Body of pancreas (tissue), 4 donors: ENCODE measurements at regions not wholly inside any gene's neighbourhood (a gene's known extent, or its start where the extent isn't known, plus 50 kb on each side); places are given as distances from the start of the nearest gene placed in this dataset.

Experiments
- ATAC-seq: fragments of 150-250 bp; one replicate; pipeline ENCODE4 v1.9.1; 2016
- DNase-seq, 4 donors: peaks; one replicate each; pipeline ENCODE4 v3.0.0-alpha.2; 2019
- H3K27ac ChIP-seq, 4 donors: fragments of 200-600 bp; sonication (generic); 1 replicate in 3 of 4; 2 replicates in 1 of 4; pipeline versions ENCODE4 v1.5.1 to v1.6.1; 2016 to 2019; ENCODE audit warnings: mild to moderate bottlenecking in 1 of 4, mixed read lengths in 1 of 4, moderate library complexity in 1 of 4
- H3K27me3 ChIP-seq, 2 donors: fragments of 200-600 bp; sonication (generic); one replicate each; pipeline ENCODE4 v1.6.0; 2016; ENCODE audit warnings: mild to moderate bottlenecking in 1 of 2
- H3K36me3 ChIP-seq, 2 donors: fragments of 200-600 bp; sonication (generic); replicated peaks in 1 of 2; 2 replicates each; pipeline ENCODE4 v1.5.1; 2016; ENCODE audit warnings: low read depth in 2 of 2; ENCODE audit not compliant: insufficient read depth in 1 of 2
- H3K4me1 ChIP-seq: fragments of 200-600 bp; sonication (generic); one replicate; pipeline ENCODE4 v1.6.0; 2016
- H3K4me3 ChIP-seq, 2 donors: fragments of 200-600 bp; sonication (generic); 1 replicate in 1 of 2; 2 replicates in 1 of 2; pipeline ENCODE4 v1.5.1; 2016 to 2019
- H3K9me3 ChIP-seq, 3 donors: fragments of 200-600 bp; sonication (generic); 1 replicate in 2 of 3; 2 replicates in 1 of 3; pipeline ENCODE4 v1.5.1; 2016
- CTCF ChIP-seq, 7 experiments: fragments of 450-650 bp in 4 of 7; fragments of 200-600 bp in 3 of 7; sonication (generic) in 3 of 7; IDR thresholded peaks; one replicate each; pipeline ENCODE4 v1.5.1; 2016 to 2019; ENCODE audit warnings: antibody characterized with exemption in 7 of 7
- POLR2A ChIP-seq, 3 donors: fragments of 450-650 bp; IDR thresholded peaks; one replicate each; pipeline ENCODE4 v1.6.1; 2016; ENCODE audit warnings: antibody characterized with exemption in 3 of 3, mild to moderate bottlenecking in 2 of 3
- WGBS, 2 donors: methylation state at CpG; one replicate each; pipeline ENCODE4 v1.1.5; 2017; 5-methylcytosine and 5-hydroxymethylcytosine counted together
- intact Hi-C: fragments of 100-400 bp; cut with DNase I; formaldehyde crosslinking; loops from one replicate; pipeline ENCODE4 v1.15.1; 2023

GRCh38 chr7:35375516-35375915 lies 121.6 kb upstream of the TBX20 start:
- H3K27me3 ChIP-seq = no peaks in the 10 kb centered on the region
- H3K9me3 ChIP-seq = no peaks in the 10 kb centered on the region
- no peak for ATAC-seq
- H3K4me3 ChIP-seq = no peak overlapping the region
- no peak overlapping the region for H3K27ac ChIP-seq
- DNase-seq = no peak
- 46 to 51% methylated on average over 5 of the region's 5 CpGs for WGBS, 2 donors
- TF ChIP-seq CTCF (IDR thresholded peaks at IDR 0.05) (no peak), POLR2A (IDR thresholded peaks at IDR 0.05) (no peak)
- no peaks in the 10 kb centered on the region for H3K4me1 ChIP-seq
- intact Hi-C loops = no loop called here
- no peaks in the 10 kb centered on the region for H3K36me3 ChIP-seq

- DNase-seq = no peak
These were observed 121.0 kb upstream of the TBX20 start for GRCh38 chr7:35374858-35375257.

GRCh38 chr7:35371221-35371620 lies 117.3 kb upstream of the TBX20 start:
- intact Hi-C loops = no loop called here
- Histone ChIP-seq H3K36me3 (no peaks in the 10 kb centered on the region), H3K4me1 (no peaks in the 10 kb centered on the region), H3K9me3 (no peaks in the 10 kb centered on the region), H3K27ac (no peak overlapping the region), H3K27me3 (no peaks in the 10 kb centered on the region), H3K4me3 (no peak overlapping the region)
- no peak for TF ChIP-seq POLR2A (IDR thresholded peaks at IDR 0.05)
- no peak for TF ChIP-seq CTCF (IDR thresholded peaks at IDR 0.05)
- ATAC-seq (no peak), DNase-seq (no peak)
- WGBS, 2 donors = 77 to 93% methylated on average over 2 of the region's 2 CpGs

More at GRCh38 chr7:35374858-35375257, 121.0 kb upstream of the TBX20 start:
- ATAC-seq = no peak
- Histone ChIP-seq H3K4me3 (no peak overlapping the region), H3K4me1 (no peaks in the 10 kb centered on the region), H3K27ac (no peak overlapping the region), H3K9me3 (no peaks in the 10 kb centered on the region), H3K27me3 (no peaks in the 10 kb centered on the region), H3K36me3 (no peaks in the 10 kb centered on the region)
- TF ChIP-seq CTCF (IDR thresholded peaks at IDR 0.05) = no peak
- no peak for TF ChIP-seq POLR2A (IDR thresholded peaks at IDR 0.05)
- intact Hi-C loops = no loop called here
- WGBS, 2 donors = 64 to 66% methylated on average over 13 of the region's 13 CpGs

DNA sequence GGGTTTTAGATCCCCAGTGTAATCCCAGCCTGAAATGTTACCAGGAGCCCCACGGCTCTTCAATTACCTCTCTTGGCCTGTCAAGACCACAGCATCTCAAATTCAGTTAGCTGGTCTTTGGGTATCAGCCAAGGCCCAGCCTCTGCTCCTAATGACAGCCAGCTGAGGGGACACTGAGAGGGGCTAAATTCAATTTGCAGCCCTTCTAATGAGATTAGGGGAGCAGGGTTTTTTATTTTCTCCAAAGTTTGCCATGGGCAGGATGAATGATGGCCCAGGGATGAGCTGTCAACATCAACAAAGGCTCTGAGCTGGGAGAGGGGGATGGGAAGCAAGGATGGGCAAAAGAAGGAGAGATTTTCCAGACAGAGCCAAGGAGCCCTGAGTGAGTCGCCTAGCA lies 116.8 kb upstream of the TBX20 start:
- H3K9me3 ChIP-seq = no peaks in the 10 kb centered on the region
- TF ChIP-seq CTCF (IDR thresholded peaks at IDR 0.05) (no peak), POLR2A (IDR thresholded peaks at IDR 0.05) (no peak)
- intact Hi-C loops = no loop called here
- ATAC-seq (no peak), DNase-seq (no peak)
- no peaks in the 10 kb centered on the region for H3K27me3 ChIP-seq
- H3K4me1 ChIP-seq = no peaks in the 10 kb centered on the region
- H3K4me3 ChIP-seq = no peak overlapping the region
- no peaks in the 10 kb centered on the region for H3K36me3 ChIP-seq
- H3K27ac ChIP-seq = no peak overlapping the region
- 38 to 74% methylated on average over 2 of the region's 2 CpGs for WGBS, 2 donors
